MCF 10A (cell line): ENCODE measurements at regions not wholly inside any gene's neighbourhood (a gene's known extent, or its start where the extent isn't known, plus 50 kb on each side); places are given as distances from the start of the nearest gene placed in this dataset.

ENCODE experiments used
- BruUV-seq: library from RNA; stranded (reverse); fragments of 400-500 nt; replicated peaks from 2 replicates; lab custom pipeline; 2021; lab: Mats Ljungman, UMichigan
- CTCF ChIA-PET: fragments of 300-600 bp; sonication (Branson Sonifier 250); formaldehyde crosslinking; extraction: SDS; loops from one replicate; lab custom pipeline; 2021; ENCODE audit warnings: antibody characterized with exemption, inconsistent platforms; lab: Yijun Ruan, JAX
- POLR2A ChIA-PET: fragments of 300-600, 350-650 bp; sonication (Branson Sonifier 250); formaldehyde crosslinking; extraction: SDS; loops from one replicate; lab custom pipeline; 2020; ENCODE audit warnings: antibody characterized with exemption, inconsistent platforms; lab: Yijun Ruan, JAX
- DNase-seq: peaks from one replicate; pipeline ENCODE4 v3.0.0-alpha.2; 2018; ENCODE audit not compliant: unreplicated experiment
- H3K27ac Mint-ChIP-seq: one replicate; pipeline ENCODE4 v1.8.0; 2022; ENCODE audit warnings: mild to moderate bottlenecking, low read depth, mixed read lengths; ENCODE audit not compliant: unreplicated experiment
- H3K27me3 Mint-ChIP-seq: one replicate; pipeline ENCODE4 v1.8.0; 2022; ENCODE audit warnings: mixed read lengths; ENCODE audit not compliant: insufficient read depth, unreplicated experiment
- H3K36me3 Mint-ChIP-seq: one replicate; pipeline ENCODE4 v1.8.0; 2022; ENCODE audit warnings: mild to moderate bottlenecking, moderate library complexity, mixed read lengths; ENCODE audit not compliant: insufficient read depth, unreplicated experiment
- H3K4me1 Mint-ChIP-seq: one replicate; pipeline ENCODE4 v1.8.0; 2022; ENCODE audit warnings: mixed read lengths; ENCODE audit not compliant: insufficient read depth, unreplicated experiment
- H3K4me3 Mint-ChIP-seq: one replicate; pipeline ENCODE4 v1.8.0; 2022; ENCODE audit warnings: mild to moderate bottlenecking, moderate library complexity, mixed read lengths; ENCODE audit not compliant: unreplicated experiment
- H3K9me3 Mint-ChIP-seq: one replicate; pipeline ENCODE4 v1.8.0; 2022; ENCODE audit warnings: mixed read lengths; ENCODE audit not compliant: unreplicated experiment
- CTCF ChIP-seq: fragments of 200-600 bp; IDR thresholded peaks from one replicate; pipeline ENCODE4 v1.8.0; 2022; ENCODE audit warnings: antibody characterized with exemption, mild to moderate bottlenecking; ENCODE audit not compliant: unreplicated experiment
- intact Hi-C: fragments of 100-400 bp; cut with micrococcal nuclease; formaldehyde crosslinking; loops from 2 replicates; pipeline ENCODE4 v1.14.1; 2022

GRCh38 chr2:60641811-60642788 is 88.6 kb upstream of the BCL11A start:
- ChIA-PET POLR2A (interaction anchor here (0.7 kb wide), 1 partner anchor 40 kb away, joined by 3 read pairs; no protein-coding TSS in a partner anchor), CTCF (interaction anchor here (0.6 to 7.9 kb wide), 31 partner anchors 8 to 1908 kb away, joined by 3 to 65 read pairs (median 4); no protein-coding TSS in a partner anchor)
- Mint-ChIP-seq H3K4me3 (no peak overlapping the region), H3K9me3 (no peaks in the 10 kb centered on the region), H3K27me3 (peaks cover 22% of the 10 kb centered on the region), H3K27ac (no peak overlapping the region), H3K4me1 (no peaks in the 10 kb centered on the region), H3K36me3 (no peaks in the 10 kb centered on the region)
- intact Hi-C loops: loop anchor here (1.0 kb wide), 1 partner anchor 82 kb away; no protein-coding TSS in a partner anchor
- BruUV-seq: no TSS peak
- peak; percentile 60 for DNase-seq
- TF ChIP-seq CTCF: peak; percentile 64

GRCh38 chr2:60643747-60644146 is 90.3 kb upstream of the BCL11A start:
- no peak overlapping the region for H3K27ac Mint-ChIP-seq
- intact Hi-C loops: no loop called here
- no peaks in the 10 kb centered on the region for H3K9me3 Mint-ChIP-seq
- peaks cover 11% of the 10 kb centered on the region for H3K27me3 Mint-ChIP-seq
- ChIA-PET POLR2A (interaction anchor here (0.6 kb wide), 1 partner anchor 44 kb away, joined by 3 read pairs; no protein-coding TSS in a partner anchor), CTCF (interaction anchor here (0.5 to 7.9 kb wide), 19 partner anchors 9 to 1881 kb away, joined by 3 to 65 read pairs (median 6); no protein-coding TSS in a partner anchor)
- no peak for TF ChIP-seq CTCF
- no peaks in the 10 kb centered on the region for H3K4me1 Mint-ChIP-seq
- H3K4me3 Mint-ChIP-seq: no peak overlapping the region
- BruUV-seq: no TSS peak
- H3K36me3 Mint-ChIP-seq: no peaks in the 10 kb centered on the region
- DNase-seq: no peak

- no peaks in the 10 kb centered on the region for H3K4me1 Mint-ChIP-seq
- POLR2A ChIA-PET: no interaction called here
- CTCF ChIA-PET: interaction anchor here (1.0 to 7.9 kb wide), 4 partner anchors 11 to 62 kb away, joined by 3 to 65 read pairs (median 34); no protein-coding TSS in a partner anchor
Observed at GRCh38 chr2:60644951-60645350, 91.5 kb upstream of the BCL11A start.

More at GRCh38 chr2:60644951-60645350, 91.5 kb upstream of the BCL11A start:
- no TSS peak for BruUV-seq
- no peak for DNase-seq
- H3K27ac Mint-ChIP-seq: no peak overlapping the region
- TF ChIP-seq CTCF: no peak
- H3K27me3 Mint-ChIP-seq: peaks cover 11% of the 10 kb centered on the region
- intact Hi-C loops: no loop called here
- no peaks in the 10 kb centered on the region for H3K9me3 Mint-ChIP-seq
- no peak overlapping the region for H3K4me3 Mint-ChIP-seq
- H3K36me3 Mint-ChIP-seq: no peaks in the 10 kb centered on the region
